HG02981 (cell line): ENCODE measurements at regions not wholly inside any gene's neighbourhood (a gene's known extent, or its start where the extent isn't known, plus 50 kb on each side); places are given as distances from the start of the nearest gene placed in this dataset.

ENCODE experiments used
- ATAC-seq: cut with Tn5 transposase; IDR thresholded peaks from one replicate; pipeline ENCODE4 v1.9.1; 2021; ENCODE audit warnings: mild to moderate bottlenecking, moderate library complexity; ENCODE audit not compliant: unreplicated experiment

GRCh38 chr9:88233091-88233490 lies 94.8 kb upstream of the SPATA31C2 start:
- ATAC-seq: no peak

GRCh38 chr9:88230612-88231011 lies 92.3 kb upstream of the SPATA31C2 start:
- ATAC-seq: no peak

- ATAC-seq: no peak
Observed at GRCh38 chr9:88229434-88229833, 91.2 kb upstream of the SPATA31C2 start.

GRCh38 chr9:88224938-88225337 lies 86.7 kb upstream of the SPATA31C2 start:
- no peak for ATAC-seq

- no peak for ATAC-seq
Observed at GRCh38 chr9:88221105-88221504, 82.8 kb upstream of the SPATA31C2 start.

GRCh38 chr9:88220652-88221051 lies 82.4 kb upstream of the SPATA31C2 start:
- no peak for ATAC-seq

- ATAC-seq: no peak
Observed at GRCh38 chr9:88219601-88220000, 81.3 kb upstream of the SPATA31C2 start.

- no peak for ATAC-seq
Observed at GRCh38 chr9:88218726-88219125, 80.5 kb upstream of the SPATA31C2 start.

- no peak for ATAC-seq
Observed at GRCh38 chr9:88216126-88216995, 78.1 kb upstream of the SPATA31C2 start.

- no peak for ATAC-seq
Observed at GRCh38 chr9:88215196-88216125, 77.2 kb upstream of the SPATA31C2 start.

- ATAC-seq: no peak
Observed at GRCh38 chr9:88202321-88202720, 64.0 kb upstream of the SPATA31C2 start.

GRCh38 chr9:88198341-88198807 lies 60.1 kb upstream of the SPATA31C2 start:
- no peak for ATAC-seq

GRCh38 chr9:88197781-88198340 lies 59.6 kb upstream of the SPATA31C2 start:
- no peak for ATAC-seq

- no peak for ATAC-seq
Observed at GRCh38 chr9:88197016-88197415, 58.7 kb upstream of the SPATA31C2 start.

- ATAC-seq: no peak
Observed at GRCh38 chr9:88196142-88196790, 58.0 kb upstream of the SPATA31C2 start.

- ATAC-seq: no peak
Observed at GRCh38 chr9:88193766-88194165, 55.5 kb upstream of the SPATA31C2 start.

- ATAC-seq: no peak
Observed at GRCh38 chr9:88191456-88191855, 53.2 kb upstream of the SPATA31C2 start.

- ATAC-seq: no peak
Observed at GRCh38 chr9:88189371-88189770, 51.1 kb upstream of the SPATA31C2 start.
